ENCODE measurements at regions not wholly inside any gene's neighbourhood (a gene's known extent, or its start where the extent isn't known, plus 50 kb on each side); places are given as distances from the start of the nearest gene placed in this dataset.

GRCh38 chr9:81244631-81245030 is 444.7 kb downstream of the TLE1 start:
- no peak for DNase-seq

- no peak for DNase-seq
These were observed 446.5 kb downstream of the TLE1 start for GRCh38 chr9:81242866-81243265.

GRCh38 chr9:81239388-81239787 is 450.0 kb downstream of the TLE1 start:
- no peak for DNase-seq

GRCh38 chr9:81237565-81238231 is 451.6 kb downstream of the TLE1 start:
- no peak for DNase-seq

- no peak for DNase-seq
These were observed 454.3 kb downstream of the TLE1 start for GRCh38 chr9:81234924-81235610.

GRCh38 chr9:81231011-81231410 is 458.3 kb downstream of the TLE1 start:
- DNase-seq: no peak

- DNase-seq: no peak
These were observed 461.7 kb downstream of the TLE1 start for GRCh38 chr9:81227507-81228245.

GRCh38 chr9:81225596-81225995 is 463.8 kb downstream of the TLE1 start:
- DNase-seq: no peak

GRCh38 chr9:81224166-81225081 is 464.9 kb downstream of the TLE1 start:
- no peak for DNase-seq

- DNase-seq: no peak
These were observed 474.4 kb downstream of the TLE1 start for GRCh38 chr9:81214975-81215374.

GRCh38 chr9:81213456-81213855 is 475.9 kb downstream of the TLE1 start:
- DNase-seq: no peak

GRCh38 chr9:81211741-81212140 is 477.6 kb downstream of the TLE1 start:
- DNase-seq: no peak

GRCh38 chr9:81207651-81208050 is 481.7 kb downstream of the TLE1 start:
- no peak for DNase-seq

GRCh38 chr9:81202292-81202691 is 487.1 kb downstream of the TLE1 start:
- DNase-seq: no peak

GRCh38 chr9:81195206-81195605 is 494.1 kb downstream of the TLE1 start:
- no peak for DNase-seq

- no peak for DNase-seq
These were observed 495.7 kb downstream of the TLE1 start for GRCh38 chr9:81193362-81194339.

GRCh38 chr9:81191222-81191621 is 498.1 kb downstream of the TLE1 start:
- no peak for DNase-seq

- no peak for DNase-seq
These were observed 498.7 kb downstream of the TLE1 start for GRCh38 chr9:81190659-81191058.

GRCh38 chr9:81183761-81184160 is 505.6 kb downstream of the TLE1 start:
- DNase-seq: no peak

GRCh38 chr9:81182431-81182830 is 506.9 kb downstream of the TLE1 start:
- DNase-seq: no peak

GRCh38 chr9:81174023-81174422 is 515.3 kb downstream of the TLE1 start:
- DNase-seq: no peak

- no peak for DNase-seq
These were observed 517.7 kb downstream of the TLE1 start for GRCh38 chr9:81171689-81172088.

Measured in effector CD8-positive, alpha-beta T cell (primary cell).